ENCODE measurements at regions not wholly inside any gene's neighbourhood (a gene's known extent, or its start where the extent isn't known, plus 50 kb on each side); places are given as distances from the start of the nearest gene placed in this dataset.

- no peak for DNase-seq
Measured at GRCh38 chr16:17629936-17630335, 159.2 kb upstream of the XYLT1 start.

- DNase-seq: no peak
Measured at GRCh38 chr16:17628983-17629382, 158.2 kb upstream of the XYLT1 start.

GRCh38 chr16:17622366-17622765, 151.6 kb upstream of the XYLT1 start:
- no peak for DNase-seq

DNA sequence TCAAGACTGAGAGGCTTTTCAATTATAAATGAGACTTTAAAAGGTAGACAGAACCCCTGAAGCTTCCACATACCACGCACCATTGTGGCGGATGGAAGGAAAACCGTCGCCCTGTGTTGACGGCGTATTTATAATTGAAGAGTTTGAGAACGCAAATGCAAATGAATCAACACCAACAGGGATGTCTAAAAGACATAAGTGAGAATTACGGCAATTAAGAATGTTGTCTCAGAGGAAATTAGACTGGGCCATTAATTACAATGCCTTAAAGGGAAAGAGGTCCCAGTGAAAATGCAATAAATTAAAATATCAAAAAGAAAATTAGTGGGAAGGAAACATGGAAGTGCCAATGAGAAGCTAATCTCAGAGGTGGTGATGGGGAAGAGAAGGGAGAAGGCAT, 148.5 kb upstream of the XYLT1 start:
- no peak for DNase-seq

DNA sequence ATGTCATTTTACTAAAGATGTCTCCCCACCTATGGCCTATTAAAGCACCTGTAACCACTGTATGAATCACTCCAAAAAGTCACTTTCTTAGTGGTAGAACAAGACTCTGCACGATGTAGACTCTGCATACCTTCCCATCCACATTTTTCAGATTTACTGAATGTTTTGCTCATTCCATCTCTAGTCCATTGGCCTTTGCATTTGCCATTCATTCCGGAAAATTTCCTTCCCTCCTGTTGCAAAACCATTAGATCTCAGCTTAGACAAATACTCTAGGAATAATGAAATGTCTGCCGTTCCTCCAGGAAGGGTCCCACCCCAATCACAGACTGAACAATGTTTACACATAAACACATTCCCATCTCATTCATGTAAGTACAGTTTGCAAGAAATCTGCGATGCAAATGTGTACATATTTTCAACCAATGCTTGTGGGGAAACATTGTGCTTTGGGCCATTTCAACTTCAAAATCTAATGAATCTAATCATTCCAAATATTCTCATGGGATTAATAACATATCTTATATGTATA, 146.3 kb upstream of the XYLT1 start:
- DNase-seq: no peak

- no peak for DNase-seq
Measured at GRCh38 chr16:17612336-17612735, 141.6 kb upstream of the XYLT1 start.

GRCh38 chr16:17607609-17608008, 136.8 kb upstream of the XYLT1 start:
- no peak for DNase-seq

DNA sequence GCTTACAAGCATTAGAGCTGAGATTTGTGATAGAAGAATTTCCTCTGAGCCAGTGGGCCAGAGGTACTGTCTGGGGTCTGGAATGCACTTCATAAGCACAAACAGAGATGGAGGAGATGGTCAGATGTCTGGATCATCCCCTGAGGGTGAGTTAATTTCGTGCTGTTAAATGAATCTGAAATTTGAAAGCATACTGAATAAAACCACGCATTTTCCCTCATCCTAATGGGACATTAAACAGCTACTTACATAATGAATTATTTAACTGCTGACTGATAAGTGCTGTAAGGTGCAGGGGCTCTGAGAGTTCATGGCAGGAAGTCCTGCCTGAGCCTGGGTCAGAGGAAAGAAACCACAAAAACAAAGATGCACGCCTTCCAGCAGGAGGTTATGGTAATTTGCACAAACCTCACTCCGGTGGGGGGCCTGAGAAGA, 136.3 kb upstream of the XYLT1 start:
- DNase-seq: no peak

DNA sequence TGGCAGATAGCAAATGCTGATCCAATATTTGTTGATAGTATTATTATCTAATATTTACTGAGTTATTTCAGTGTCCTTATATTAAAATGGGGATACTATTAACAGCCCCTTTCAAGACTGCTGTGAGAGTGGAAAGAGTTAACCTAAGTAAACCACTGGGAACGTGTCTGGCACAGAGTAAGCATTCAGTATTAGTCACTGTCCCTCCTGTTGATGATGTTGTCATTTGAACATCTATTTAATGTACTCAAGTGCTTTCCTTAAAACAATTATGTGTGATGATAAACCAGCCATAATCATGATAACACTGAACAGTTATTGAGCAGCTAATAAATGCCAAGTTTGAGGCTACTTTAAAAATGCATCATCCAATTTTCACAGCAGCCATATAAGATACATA, 135.7 kb upstream of the XYLT1 start:
- no peak for DNase-seq

GRCh38 chr16:17605784-17606183, 135.0 kb upstream of the XYLT1 start:
- DNase-seq: no peak

DNA sequence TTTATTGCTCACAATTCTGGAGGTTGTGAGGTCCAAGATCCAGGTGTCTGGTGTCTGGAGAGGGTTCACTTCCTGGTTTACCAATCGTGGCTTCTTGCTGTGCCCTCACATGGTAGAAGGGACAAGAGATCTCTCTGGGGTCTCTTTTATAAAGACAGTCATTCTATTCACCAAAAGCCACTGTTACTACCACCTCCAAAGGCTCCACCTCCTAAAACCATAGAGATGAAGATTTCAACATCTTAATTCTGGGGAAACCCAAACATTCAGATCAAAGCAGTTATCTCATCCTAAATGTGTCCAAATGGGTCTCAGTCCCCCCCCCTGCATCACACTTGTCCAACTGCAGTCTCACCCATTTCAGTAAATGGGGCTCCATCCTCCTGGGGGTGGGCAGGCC, 132.9 kb upstream of the XYLT1 start:
- DNase-seq: no peak

DNA sequence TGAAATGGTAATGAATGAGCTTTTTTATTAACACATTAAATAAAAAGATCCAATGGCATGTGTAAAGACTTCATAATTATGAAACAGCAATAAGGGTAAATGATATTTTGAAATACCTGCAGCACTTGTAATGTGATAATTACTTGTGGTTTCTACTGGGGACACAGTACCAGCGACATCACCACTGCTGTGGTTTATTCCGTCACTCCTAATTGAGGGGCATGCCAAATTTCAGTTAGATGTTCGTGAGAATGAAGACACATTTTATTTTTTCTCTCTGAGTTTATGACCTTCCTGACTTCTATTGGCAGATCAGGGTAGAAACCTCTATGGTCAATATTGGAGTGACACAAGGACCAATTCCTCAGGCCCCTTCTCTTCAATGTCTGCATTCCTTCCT, 131.9 kb upstream of the XYLT1 start:
- no peak for DNase-seq

DNA sequence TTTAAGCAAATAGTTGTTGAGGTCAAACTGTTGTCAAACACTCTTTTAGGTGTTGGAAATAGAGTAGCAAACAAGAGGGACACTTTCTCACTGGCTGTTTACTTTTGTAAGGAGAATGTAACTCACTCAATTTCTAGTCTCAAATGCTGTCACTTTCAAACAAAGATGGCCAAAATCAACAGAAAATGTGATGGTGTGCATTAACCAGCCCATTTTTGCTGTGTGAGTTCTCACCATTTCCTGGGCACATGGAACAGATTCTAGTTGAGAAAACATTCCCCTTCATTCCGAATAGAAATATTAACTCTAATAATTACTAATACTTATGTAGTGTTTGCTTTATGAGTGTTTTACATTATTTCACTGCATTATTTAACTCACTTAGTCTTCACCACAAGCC, 128.2 kb upstream of the XYLT1 start:
- no peak for DNase-seq

GRCh38 chr16:17591655-17592405, 121.1 kb upstream of the XYLT1 start:
- no peak for DNase-seq

DNA sequence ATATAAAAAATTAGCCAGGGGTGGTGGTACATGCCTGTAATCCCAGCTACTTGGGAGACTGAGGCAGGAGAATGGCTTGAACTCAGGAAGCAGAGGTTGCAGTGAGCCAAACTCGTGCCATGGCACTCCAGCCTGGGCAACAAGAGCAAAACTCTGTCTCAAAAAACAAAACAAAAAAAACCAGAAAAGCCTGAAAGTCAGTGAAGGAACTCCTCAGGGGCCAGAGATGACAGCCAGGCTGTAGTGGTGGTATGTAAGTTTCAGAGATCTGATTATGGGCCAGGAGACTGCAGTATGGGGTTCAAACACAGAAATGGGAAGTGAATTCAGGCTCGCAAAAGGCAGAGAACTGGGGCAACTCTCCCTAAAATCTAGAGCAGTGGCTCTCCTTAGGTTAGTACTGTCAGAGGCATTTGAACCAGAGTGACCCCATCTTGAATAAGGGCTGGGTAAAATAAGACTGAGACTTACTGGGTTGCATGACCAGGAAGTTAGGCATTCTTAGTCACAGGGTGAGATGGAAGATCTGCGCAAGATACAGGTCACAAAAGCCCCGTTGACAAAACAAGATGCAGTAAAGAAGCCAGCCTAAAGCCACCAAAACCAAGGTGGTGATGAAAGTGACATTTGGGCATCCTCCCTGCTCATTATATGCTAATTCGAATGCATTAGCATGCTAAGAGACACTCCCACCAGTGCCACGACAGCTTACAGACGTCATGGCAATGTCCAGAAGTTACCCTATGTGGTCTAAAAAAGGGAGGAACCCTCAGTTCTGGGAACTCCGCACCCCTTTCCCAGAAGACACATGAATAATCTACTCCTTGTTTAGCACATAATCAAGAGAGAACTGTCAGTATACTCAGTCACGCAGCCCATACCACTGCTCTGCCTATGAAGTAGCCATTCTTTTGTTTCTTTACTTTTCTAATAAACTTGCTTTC, 120.2 kb upstream of the XYLT1 start:
- peak in 1 of 3 donors; percentile 2 for DNase-seq

DNA sequence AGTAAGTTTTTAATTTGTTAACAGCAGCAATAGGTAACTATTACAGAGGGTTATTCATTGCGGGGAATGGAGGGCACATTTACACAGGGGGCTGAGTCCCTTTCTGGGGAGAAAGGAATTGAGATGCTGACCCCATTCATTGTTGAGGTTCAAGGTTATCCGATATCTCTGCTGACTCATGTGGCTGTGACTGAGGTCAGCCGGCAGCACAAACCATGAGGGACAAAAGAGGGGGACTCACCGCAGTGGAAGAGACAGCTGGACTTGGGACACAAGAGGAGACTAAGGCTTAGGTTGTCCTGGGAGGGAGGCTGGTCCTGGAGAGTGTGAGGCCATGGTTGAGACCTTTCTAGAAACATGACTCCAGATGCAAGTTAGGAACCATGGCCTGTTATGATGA, 119.1 kb upstream of the XYLT1 start:
- DNase-seq: no peak

GRCh38 chr16:17585449-17586074, 114.8 kb upstream of the XYLT1 start:
- no peak for DNase-seq

GRCh38 chr16:17578981-17579874, 108.5 kb upstream of the XYLT1 start:
- peak; percentile 75 to 86 (median 81) for DNase-seq

- no peak for DNase-seq
Measured at GRCh38 chr16:17574256-17574655, 103.5 kb upstream of the XYLT1 start.

DNA sequence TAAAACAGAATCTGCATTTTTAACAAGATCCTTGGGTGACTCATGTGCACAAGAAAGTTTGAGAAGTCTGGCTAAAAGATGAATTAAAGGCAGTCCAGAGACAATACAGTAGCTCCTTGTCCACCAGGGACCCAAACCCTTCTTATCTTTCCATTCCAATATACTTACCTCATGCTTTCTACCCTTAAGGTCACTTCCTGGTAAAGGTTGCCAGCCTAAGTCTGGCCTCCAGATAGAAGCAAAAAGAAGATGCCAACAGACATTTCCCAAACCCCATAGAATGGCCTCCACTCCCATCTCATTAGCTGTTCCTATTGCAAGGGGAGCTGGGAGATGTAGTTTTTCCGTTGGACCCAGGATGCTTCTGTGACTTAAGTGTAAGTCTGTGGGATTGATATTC, 101.4 kb upstream of the XYLT1 start:
- no peak for DNase-seq

GRCh38 chr16:17571499-17572093, 100.8 kb upstream of the XYLT1 start:
- DNase-seq: no peak

DNA sequence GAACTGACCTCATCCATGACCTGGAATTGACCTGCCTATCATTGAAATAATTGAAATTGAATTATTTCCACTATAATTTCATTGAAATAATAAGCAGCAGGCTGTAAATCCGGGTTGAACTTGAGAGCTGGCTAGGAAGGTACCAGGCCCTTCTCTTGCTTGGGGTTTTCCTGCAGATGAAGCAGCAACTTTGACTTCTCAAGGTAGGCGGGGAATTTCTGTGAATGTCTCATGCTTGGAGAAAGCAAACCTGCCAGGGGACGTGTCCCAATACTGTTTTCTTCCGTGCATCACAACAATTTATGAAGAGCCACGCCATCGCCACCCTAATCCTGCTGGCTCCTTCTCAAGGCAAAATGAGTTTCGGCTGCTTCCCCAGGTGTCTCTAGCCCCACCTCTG, 97.5 kb upstream of the XYLT1 start:
- peak; percentile 12 to 29 (median 26) for DNase-seq

Data from suppressor macrophage treated with lipopolysaccharide for 1 hour (primary cell).